CD14-positive monocyte (primary cell): ENCODE measurements at regions not wholly inside any gene's neighbourhood (a gene's known extent, or its start where the extent isn't known, plus 50 kb on each side); places are given as distances from the start of the nearest gene placed in this dataset.

Source experiments
- DNase-seq, 3 donors: peaks; one replicate each; pipeline ENCODE4 v3.0.0-alpha.2; 2011 to 2022
- H2AFZ ChIP-seq: 2 replicates; pipeline ENCODE4 v1.6.0; 2012; ENCODE audit warnings: mild to moderate bottlenecking, low read depth, low read length, inconsistent platforms; ENCODE audit not compliant: insufficient read depth, poor library complexity, severe bottlenecking
- H3K27ac ChIP-seq, 2 donors: 1 replicate in 1 of 2; 2 replicates in 1 of 2; pipeline ENCODE4 v1.5.1; 2012 to 2013; ENCODE audit warnings: low read length in 2 of 2, control low read depth in 1 of 2, inconsistent platforms in 1 of 2, low read depth in 1 of 2, mild to moderate bottlenecking in 1 of 2
- H3K27me3 ChIP-seq, 2 donors: one replicate each; pipeline versions ENCODE4 v1.6.0 to v1.6.1; 2011 to 2013; ENCODE audit warnings: low read length in 2 of 2; ENCODE audit not compliant: control insufficient read depth in 2 of 2, insufficient read depth in 2 of 2
- H3K36me3 ChIP-seq, 2 donors: replicated peaks in 1 of 2; 1 replicate in 1 of 2; 2 replicates in 1 of 2; pipeline versions ENCODE4 v1.5.1 to v1.6.1; 2012 to 2013; ENCODE audit warnings: low read length in 2 of 2, control low read depth in 1 of 2, inconsistent platforms in 1 of 2, mild to moderate bottlenecking in 1 of 2; ENCODE audit not compliant: insufficient read depth in 2 of 2, control insufficient read depth in 1 of 2
- H3K4me1 ChIP-seq, 2 donors: 1 replicate in 1 of 2; 2 replicates in 1 of 2; pipeline versions ENCODE4 v1.5.1 to v1.6.1; 2012 to 2013; ENCODE audit warnings: low read length in 2 of 2, control low read depth in 1 of 2, inconsistent platforms in 1 of 2, mild to moderate bottlenecking in 1 of 2, moderate library complexity in 1 of 2; ENCODE audit not compliant: insufficient read depth in 2 of 2, control insufficient read depth in 1 of 2
- H3K4me2 ChIP-seq: replicated peaks from 2 replicates; pipeline ENCODE3; 2012; ENCODE audit warnings: low read length, moderate library complexity, mild to moderate bottlenecking; ENCODE audit not compliant: poor library complexity, severe bottlenecking; ENCODE audit errors: extremely low read depth
- H3K4me3 ChIP-seq, 3 experiments: fragments of 200-600 bp in 1 of 3; sonication (generic) in 1 of 3; replicated peaks in 1 of 3; 1 replicate in 2 of 3; 2 replicates in 1 of 3; pipeline ENCODE4 v1.5.1; 2011 to 2013; ENCODE audit warnings: low read length in 3 of 3, mild to moderate bottlenecking in 3 of 3, control low read depth in 2 of 3, low read depth in 2 of 3, inconsistent platforms in 1 of 3, moderate library complexity in 1 of 3
- H3K79me2 ChIP-seq: 2 replicates; pipeline ENCODE4 v1.6.0; 2012; ENCODE audit warnings: mild to moderate bottlenecking, control low read depth, inconsistent platforms, low read length, moderate library complexity; ENCODE audit not compliant: insufficient read depth
- H3K9ac ChIP-seq: 2 replicates; pipeline ENCODE4 v1.6.0; 2017; ENCODE audit warnings: low read length, mild to moderate bottlenecking; ENCODE audit not compliant: insufficient read depth, poor library complexity, severe bottlenecking
- H3K9me3 ChIP-seq, 2 donors: replicated peaks in 1 of 2; 1 replicate in 1 of 2; 2 replicates in 1 of 2; pipeline versions ENCODE4 v1.5.1 to v1.6.1; 2012 to 2013; ENCODE audit warnings: low read length in 2 of 2, control low read depth in 1 of 2; ENCODE audit not compliant: control insufficient read depth in 1 of 2, insufficient read depth in 1 of 2
- H4K20me1 ChIP-seq: 2 replicates; pipeline ENCODE4 v1.6.0; 2012; ENCODE audit warnings: mild to moderate bottlenecking, low read length, control low read depth, moderate library complexity; ENCODE audit not compliant: insufficient read depth
- H3K27ac Mint-ChIP-seq, 7 donors: one replicate each; pipeline ENCODE4 v1.8.0; 2020; ENCODE audit warnings: mild to moderate bottlenecking in 7 of 7, mixed read lengths in 7 of 7, moderate library complexity in 6 of 7, inconsistent platforms in 2 of 7
- H3K27me3 Mint-ChIP-seq, 3 donors: one replicate each; pipeline ENCODE4 v1.8.0; 2021 to 2022; ENCODE audit warnings: low read depth in 3 of 3, mild to moderate bottlenecking in 3 of 3, mixed read lengths in 3 of 3, moderate library complexity in 3 of 3, inconsistent platforms in 1 of 3
- H3K36me3 Mint-ChIP-seq, 2 donors: one replicate each; pipeline ENCODE4 v1.8.0; 2020; ENCODE audit warnings: mixed read lengths in 2 of 2, inconsistent platforms in 1 of 2, mild to moderate bottlenecking in 1 of 2
- H3K4me1 Mint-ChIP-seq: one replicate; pipeline ENCODE4 v1.8.0; 2020; ENCODE audit warnings: mild to moderate bottlenecking, mixed read lengths
- H3K4me3 Mint-ChIP-seq, 2 donors: one replicate each; pipeline ENCODE4 v1.8.0; 2020; ENCODE audit warnings: mild to moderate bottlenecking in 2 of 2, mixed read lengths in 2 of 2, moderate library complexity in 1 of 2
- H3K9me3 Mint-ChIP-seq, 7 donors: one replicate each; pipeline ENCODE4 v1.8.0; 2020 to 2022; ENCODE audit warnings: mixed read lengths in 7 of 7, mild to moderate bottlenecking in 6 of 7, moderate library complexity in 6 of 7, inconsistent platforms in 2 of 7
- CTCF ChIP-seq: fragments of 200-600 bp; IDR thresholded peaks from one replicate; pipeline ENCODE4 v1.8.0; 2022; ENCODE audit warnings: antibody characterized with exemption, mild to moderate bottlenecking
- WGBS: methylation state at CpG from one replicate; pipeline ENCODE4 v1.1.5; 2013; ENCODE audit warnings: missing lambda C conversion rate; ENCODE audit not compliant: insufficient coverage; 5-methylcytosine and 5-hydroxymethylcytosine counted together
- intact Hi-C, 2 donors: fragments of 100-400 bp; cut with micrococcal nuclease; formaldehyde crosslinking; loops; one replicate each; pipeline versions ENCODE4 v1.15.0 to v1.15.1; 2023

DNA sequence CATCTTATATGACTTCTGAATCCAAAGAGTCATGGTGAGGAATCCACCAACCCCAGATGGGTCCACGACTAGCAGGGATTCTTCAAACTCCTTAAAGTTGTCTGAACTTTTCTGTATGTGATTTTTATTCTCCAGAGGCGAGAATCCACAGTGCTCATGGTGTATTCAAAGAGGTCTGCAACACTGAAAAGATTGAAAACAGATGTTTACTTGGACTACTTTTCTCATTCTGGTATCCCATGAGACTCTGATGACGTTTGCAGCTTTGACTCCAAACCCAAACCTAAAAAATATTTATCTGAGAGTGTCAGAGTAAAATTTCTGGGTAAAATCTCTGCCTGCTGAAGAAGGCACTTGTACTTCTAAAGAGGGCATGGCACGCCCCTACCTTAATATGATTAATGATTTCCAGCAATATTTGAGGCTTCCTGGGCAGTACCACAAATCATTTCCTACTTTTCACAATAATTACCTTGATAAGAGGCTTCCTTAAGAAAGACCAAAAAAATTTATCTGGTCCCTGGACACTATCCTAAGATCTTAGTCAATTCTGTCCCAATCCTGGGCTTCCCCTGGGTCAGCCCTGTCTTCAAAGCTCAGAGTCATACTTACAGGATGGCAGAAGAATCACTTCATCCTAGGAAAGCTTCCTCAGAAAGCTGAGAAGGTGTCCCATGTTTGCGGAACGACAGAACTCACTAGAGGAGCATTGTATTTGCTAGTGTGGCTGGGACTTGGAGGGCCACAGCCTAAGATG, 76.5 kb upstream of the MAP10 start:
- Mint-ChIP-seq H3K27me3 (peaks cover 0 to 5% (median 0%) of the 10 kb centered on the region in 3 donors), H3K9me3 (peaks cover 0 to 4% (median 0%) of the 10 kb centered on the region in 7 donors), H3K4me3 (no peak overlapping the region), H3K4me1 (peaks cover 14% of the 10 kb centered on the region), H3K27ac (no peak overlapping the region), H3K36me3 (no peaks in the 10 kb centered on the region)
- H3K27me3 ChIP-seq, result no peaks in the 10 kb centered on the region
- H4K20me1 ChIP-seq, result no peaks in the 10 kb centered on the region
- intact Hi-C loops, result no loop called here
- no peaks in the 10 kb centered on the region for H3K79me2 ChIP-seq
- peaks cover 15 to 16% of the 10 kb centered on the region in 2 donors for H3K4me1 ChIP-seq
- no peak overlapping the region for H3K4me3 ChIP-seq
- H2AFZ ChIP-seq, result no peak overlapping the region
- no peak overlapping the region for H3K9ac ChIP-seq
- H3K27ac ChIP-seq, result no peak overlapping the region
- H3K36me3 ChIP-seq, result no peaks in the 10 kb centered on the region
- 80% methylated on average over 1 of the region's 6 CpGs for WGBS
- no peak for DNase-seq
- no peak overlapping the region for H3K4me2 ChIP-seq
- no peaks in the 10 kb centered on the region for H3K9me3 ChIP-seq
- no peak for TF ChIP-seq CTCF

DNA sequence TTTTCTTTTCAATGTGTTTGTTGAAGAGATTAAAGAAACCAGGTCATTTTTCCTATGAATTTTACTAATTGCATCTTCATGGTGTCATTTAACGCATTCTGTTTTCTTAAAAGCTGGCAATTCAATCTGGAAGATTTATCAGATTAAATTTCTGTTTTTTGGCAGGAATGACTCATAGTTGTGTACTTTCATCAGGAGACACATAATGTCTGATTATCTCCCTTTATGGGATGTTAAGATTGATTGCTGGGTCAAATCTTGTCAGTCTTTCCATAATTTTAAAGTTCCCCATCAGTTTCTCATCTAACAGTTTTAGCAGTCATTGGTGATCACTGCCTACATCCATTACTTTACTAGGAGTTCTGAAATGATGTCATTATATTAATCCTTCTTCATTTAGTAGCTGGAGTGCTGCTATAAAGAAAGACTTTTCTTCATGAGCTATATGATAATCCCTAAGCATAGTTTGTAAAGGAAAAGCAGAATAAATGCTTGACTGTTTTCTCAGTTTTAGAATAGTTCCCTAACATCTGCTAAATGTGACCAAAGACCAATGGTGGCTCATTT, 72.8 kb upstream of the MAP10 start:
- Histone ChIP-seq H3K4me3 (no peak overlapping the region), H3K9me3 (no peaks in the 10 kb centered on the region), H3K4me1 (no peaks in the 10 kb centered on the region), H3K36me3 (no peaks in the 10 kb centered on the region), H3K4me2 (no peak overlapping the region), H2AFZ (no peak overlapping the region), H3K27me3 (no peaks in the 10 kb centered on the region), H3K9ac (no peak overlapping the region), H3K27ac (no peak overlapping the region), H3K79me2 (no peaks in the 10 kb centered on the region), H4K20me1 (no peaks in the 10 kb centered on the region)
- no peak for DNase-seq
- H3K4me3 Mint-ChIP-seq, result no peak overlapping the region
- WGBS, result no CpG with 5 or more reads among the region's 1 CpG
- peaks cover 0 to 5% (median 0%) of the 10 kb centered on the region in 3 donors for H3K27me3 Mint-ChIP-seq
- H3K9me3 Mint-ChIP-seq, result peaks cover 0 to 4% (median 2%) of the 10 kb centered on the region in 7 donors
- no peak overlapping the region for H3K27ac Mint-ChIP-seq
- intact Hi-C loops, result no loop called here
- H3K4me1 Mint-ChIP-seq, result no peaks in the 10 kb centered on the region
- H3K36me3 Mint-ChIP-seq, result no peaks in the 10 kb centered on the region
- no peak for TF ChIP-seq CTCF
